Thyroid gland (tissue), 4 donors: ENCODE measurements at regions not wholly inside any gene's neighbourhood (a gene's known extent, or its start where the extent isn't known, plus 50 kb on each side); places are given as distances from the start of the nearest gene placed in this dataset.

ENCODE experiments used
- DNase-seq, 2 donors: peaks; one replicate each; pipeline ENCODE4 v3.0.0-alpha.2; 2019
- H3K27ac ChIP-seq, 3 donors: fragments of 200-600 bp; sonication (generic); 1 replicate in 2 of 3; 2 replicates in 1 of 3; pipeline ENCODE4 v1.5.1; 2016 to 2019; ENCODE audit warnings: mild to moderate bottlenecking in 1 of 3, moderate library complexity in 1 of 3
- H3K27me3 ChIP-seq: fragments of 200-600 bp; sonication (generic); one replicate; pipeline ENCODE4 v1.5.1; 2019
- H3K36me3 ChIP-seq, 2 donors: fragments of 200-600 bp; sonication (generic); one replicate each; pipeline ENCODE4 v1.5.1; 2016 to 2019
- H3K4me1 ChIP-seq, 2 donors: fragments of 200-600 bp; sonication (generic); one replicate each; pipeline ENCODE4 v1.5.1; 2017 to 2019
- H3K4me3 ChIP-seq, 3 donors: fragments of 200-600 bp; sonication (generic); replicated peaks in 1 of 3; 1 replicate in 2 of 3; 2 replicates in 1 of 3; pipeline ENCODE4 v1.5.1; 2016; ENCODE audit warnings: mild to moderate bottlenecking in 1 of 3
- H3K9me3 ChIP-seq: fragments of 200-600 bp; sonication (generic); one replicate; pipeline ENCODE4 v1.5.1; 2017
- POLR2A ChIP-seq, 2 donors: fragments of 450-650 bp; IDR thresholded peaks; one replicate each; pipeline ENCODE4 v1.6.1; 2017; ENCODE audit warnings: antibody characterized with exemption in 2 of 2, mild to moderate bottlenecking in 2 of 2, moderate library complexity in 1 of 2
- WGBS, 2 donors: methylation state at CpG; one replicate each; pipeline ENCODE4 v1.1.5; 2017; 5-methylcytosine and 5-hydroxymethylcytosine counted together
- intact Hi-C: fragments of 100-400 bp; cut with DNase I; formaldehyde crosslinking; loops from one replicate; pipeline ENCODE4 v1.15.1; 2023
- TF ChIP-seq, protein P1 (sequence below), 6 experiments: fragments of 200-600 bp in 3 of 6; fragments of 450-650 bp in 3 of 6; sonication (generic) in 3 of 6; IDR thresholded peaks; one replicate each; pipeline ENCODE4 v1.5.1; 2016 to 2019; ENCODE audit warnings: antibody characterized with exemption in 6 of 6, mild to moderate bottlenecking in 2 of 6, inconsistent platforms in 1 of 6, moderate library complexity in 1 of 6

GRCh38 chr2:142200062-142200461 lies 69.2 kb upstream of the LRP1B start:
- Histone ChIP-seq H3K36me3 (no peaks in the 10 kb centered on the region), H3K27me3 (no peaks in the 10 kb centered on the region), H3K4me1 (no peaks in the 10 kb centered on the region), H3K27ac (no peak overlapping the region), H3K4me3 (no peak overlapping the region), H3K9me3 (no peaks in the 10 kb centered on the region)
- WGBS, 2 donors, result 86 to 88% methylated on average over 1 of the region's 1 CpG
- DNase-seq, result no peak
- TF ChIP-seq, protein P1, sequence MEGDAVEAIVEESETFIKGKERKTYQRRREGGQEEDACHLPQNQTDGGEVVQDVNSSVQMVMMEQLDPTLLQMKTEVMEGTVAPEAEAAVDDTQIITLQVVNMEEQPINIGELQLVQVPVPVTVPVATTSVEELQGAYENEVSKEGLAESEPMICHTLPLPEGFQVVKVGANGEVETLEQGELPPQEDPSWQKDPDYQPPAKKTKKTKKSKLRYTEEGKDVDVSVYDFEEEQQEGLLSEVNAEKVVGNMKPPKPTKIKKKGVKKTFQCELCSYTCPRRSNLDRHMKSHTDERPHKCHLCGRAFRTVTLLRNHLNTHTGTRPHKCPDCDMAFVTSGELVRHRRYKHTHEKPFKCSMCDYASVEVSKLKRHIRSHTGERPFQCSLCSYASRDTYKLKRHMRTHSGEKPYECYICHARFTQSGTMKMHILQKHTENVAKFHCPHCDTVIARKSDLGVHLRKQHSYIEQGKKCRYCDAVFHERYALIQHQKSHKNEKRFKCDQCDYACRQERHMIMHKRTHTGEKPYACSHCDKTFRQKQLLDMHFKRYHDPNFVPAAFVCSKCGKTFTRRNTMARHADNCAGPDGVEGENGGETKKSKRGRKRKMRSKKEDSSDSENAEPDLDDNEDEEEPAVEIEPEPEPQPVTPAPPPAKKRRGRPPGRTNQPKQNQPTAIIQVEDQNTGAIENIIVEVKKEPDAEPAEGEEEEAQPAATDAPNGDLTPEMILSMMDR (IDR thresholded peaks at IDR 0.05), result no peak
- no peak for TF ChIP-seq POLR2A (IDR thresholded peaks at IDR 0.05)
- intact Hi-C loops, result no loop called here

DNA sequence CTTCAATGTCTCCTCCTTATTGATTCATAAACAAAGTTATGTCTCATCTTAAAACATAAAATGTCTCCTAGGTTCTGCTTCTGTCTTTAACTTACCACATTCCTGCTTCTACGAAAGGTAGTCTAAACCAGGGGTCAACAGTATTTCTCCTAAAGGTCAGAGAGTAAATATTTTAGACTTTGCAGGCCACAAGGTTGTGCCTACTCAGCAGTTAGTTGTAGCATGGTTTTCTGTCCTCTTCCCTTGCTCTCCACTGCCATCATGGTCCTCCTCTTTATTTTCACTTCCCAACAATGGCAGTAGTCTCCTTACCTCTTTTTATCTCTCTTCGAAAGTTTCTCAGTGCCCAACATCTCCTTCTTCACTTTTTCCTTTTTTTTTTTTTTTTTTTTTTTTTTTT lies 68.3 kb upstream of the LRP1B start:
- TF ChIP-seq, protein P1 (IDR thresholded peaks at IDR 0.05), result no peak
- TF ChIP-seq POLR2A (IDR thresholded peaks at IDR 0.05), result no peak
- no peak for DNase-seq
- no peaks in the 10 kb centered on the region for H3K36me3 ChIP-seq
- H3K9me3 ChIP-seq, result no peaks in the 10 kb centered on the region
- H3K4me3 ChIP-seq, result no peak overlapping the region
- H3K4me1 ChIP-seq, result no peaks in the 10 kb centered on the region
- no peaks in the 10 kb centered on the region for H3K27me3 ChIP-seq
- intact Hi-C loops, result no loop called here
- no peak overlapping the region for H3K27ac ChIP-seq
- 86 to 90% methylated on average over 2 of the region's 2 CpGs for WGBS, 2 donors

GRCh38 chr2:142190805-142191204 lies 60.0 kb upstream of the LRP1B start:
- Histone ChIP-seq H3K27me3 (no peaks in the 10 kb centered on the region), H3K4me3 (no peak overlapping the region), H3K4me1 (no peaks in the 10 kb centered on the region), H3K36me3 (no peaks in the 10 kb centered on the region), H3K27ac (no peak overlapping the region), H3K9me3 (no peaks in the 10 kb centered on the region)
- intact Hi-C loops, result no loop called here
- TF ChIP-seq, protein P1 (IDR thresholded peaks at IDR 0.05), result no peak
- no peak for TF ChIP-seq POLR2A (IDR thresholded peaks at IDR 0.05)
- DNase-seq, result no peak
- 63 to 69% methylated on average over 1 of the region's 1 CpG for WGBS, 2 donors

GRCh38 chr2:142189501-142189900 lies 58.7 kb upstream of the LRP1B start:
- Histone ChIP-seq H3K4me1 (no peaks in the 10 kb centered on the region), H3K36me3 (no peaks in the 10 kb centered on the region), H3K27ac (no peak overlapping the region), H3K9me3 (no peaks in the 10 kb centered on the region), H3K27me3 (no peaks in the 10 kb centered on the region), H3K4me3 (no peak overlapping the region)
- intact Hi-C loops, result no loop called here
- 74 to 77% methylated on average over 1 of the region's 1 CpG for WGBS, 2 donors
- no peak for DNase-seq
- no peak for TF ChIP-seq POLR2A (IDR thresholded peaks at IDR 0.05)

GRCh38 chr2:142188562-142188961 lies 57.7 kb upstream of the LRP1B start:
- TF ChIP-seq, protein P1 (IDR thresholded peaks at IDR 0.05), result no peak
- no peak for TF ChIP-seq POLR2A (IDR thresholded peaks at IDR 0.05)
- Histone ChIP-seq H3K4me1 (no peaks in the 10 kb centered on the region), H3K36me3 (no peaks in the 10 kb centered on the region), H3K9me3 (no peaks in the 10 kb centered on the region), H3K27ac (no peak overlapping the region), H3K27me3 (no peaks in the 10 kb centered on the region), H3K4me3 (no peak overlapping the region)
- DNase-seq, result no peak
- 95 to 97% methylated on average over 1 of the region's 1 CpG for WGBS, 2 donors
- intact Hi-C loops, result no loop called here
